MM.1S (cell line): ENCODE measurements at regions not wholly inside any gene's neighbourhood (a gene's known extent, or its start where the extent isn't known, plus 50 kb on each side); places are given as distances from the start of the nearest gene placed in this dataset.

ENCODE experiments used
- DNase-seq: peaks from one replicate; pipeline ENCODE4 v3.0.0-alpha.2; 2015
- H2AFZ ChIP-seq: fragments of 300-600 bp; sonication (generic); 2 replicates; pipeline ENCODE4 v1.6.0; 2016; ENCODE audit warnings: antibody characterized with exemption, low read length
- H3F3A ChIP-seq: fragments of 300-600 bp; sonication (generic); 2 replicates; pipeline ENCODE4 v1.6.1; 2016; ENCODE audit warnings: mild to moderate bottlenecking, antibody characterized with exemption, low read length, moderate library complexity, mixed read lengths; ENCODE audit not compliant: insufficient read depth
- H3K27ac ChIP-seq: fragments of 300-600 bp; sonication (generic); 2 replicates; pipeline ENCODE4 v1.5.1; 2016; ENCODE audit warnings: mild to moderate bottlenecking, low read length
- H3K27me3 ChIP-seq: fragments of 300-600 bp; sonication (generic); replicated peaks from 2 replicates; pipeline ENCODE4 v1.6.0; 2016; ENCODE audit warnings: low read length; ENCODE audit not compliant: insufficient read depth
- H3K36me3 ChIP-seq: fragments of 300-600 bp; sonication (generic); replicated peaks from 2 replicates; pipeline ENCODE4 v1.6.1; 2016; ENCODE audit warnings: mild to moderate bottlenecking, low read length, mixed read lengths; ENCODE audit not compliant: insufficient read depth
- H3K4me1 ChIP-seq: fragments of 300-600 bp; sonication (generic); 2 replicates; pipeline ENCODE4 v1.6.1; 2016; ENCODE audit warnings: low read length, mixed read lengths
- H3K4me2 ChIP-seq: fragments of 300-600 bp; sonication (generic); 2 replicates; pipeline ENCODE4 v1.6.0; 2016; ENCODE audit warnings: low read depth, low read length
- H3K4me3 ChIP-seq: fragments of 300-600 bp; sonication (generic); 2 replicates; pipeline ENCODE4 v1.5.1; 2016; ENCODE audit warnings: low read length, mixed read lengths
- H3K79me2 ChIP-seq: fragments of 300-600 bp; sonication (generic); 2 replicates; pipeline ENCODE4 v1.6.1; 2016; ENCODE audit warnings: mixed run types, low read length, mixed read lengths
- H3K9ac ChIP-seq: fragments of 300-600 bp; sonication (generic); 2 replicates; pipeline ENCODE4 v1.6.1; 2016; ENCODE audit warnings: low read length, mixed read lengths
- H3K9me2 ChIP-seq: fragments of 300-600 bp; sonication (generic); replicated peaks from 2 replicates; pipeline ENCODE4 v1.6.1; 2016; ENCODE audit warnings: mild to moderate bottlenecking, low read length, mixed read lengths; ENCODE audit not compliant: insufficient read depth
- H3K9me3 ChIP-seq: fragments of 300-600 bp; sonication (generic); replicated peaks from 2 replicates; pipeline ENCODE4 v1.6.1; 2016; ENCODE audit warnings: mild to moderate bottlenecking, low read length, mixed read lengths; ENCODE audit not compliant: insufficient read depth
- H4K20me1 ChIP-seq: fragments of 300-600 bp; sonication (generic); 2 replicates; pipeline ENCODE4 v1.6.1; 2016; ENCODE audit warnings: mild to moderate bottlenecking, low read length, moderate library complexity, mixed read lengths; ENCODE audit not compliant: insufficient read depth
- CTCF ChIP-seq: fragments of 300-600 bp; sonication (generic); IDR thresholded peaks from 2 replicates; pipeline ENCODE4 v1.5.1; 2016; ENCODE audit warnings: antibody characterized with exemption, low read length, mixed read lengths
- EZH2 ChIP-seq: fragments of 300-600 bp; sonication (generic); optimal IDR thresholded peaks from 2 replicates; pipeline ENCODE3; 2017; ENCODE audit warnings: low read depth, mild to moderate bottlenecking, antibody characterized with exemption, low read length, mixed read lengths
- EZH2phosphoT487 ChIP-seq: fragments of 300-600 bp; sonication (generic); IDR thresholded peaks from 2 replicates; pipeline ENCODE4 v1.6.1; 2018; ENCODE audit warnings: antibody characterized with exemption, low read length

GRCh38 chr11:105211806-105212554 is 72.4 kb upstream of the CARD18 start:
- H4K20me1 ChIP-seq: no peaks in the 10 kb centered on the region
- no peaks in the 10 kb centered on the region for H3K36me3 ChIP-seq
- no peak overlapping the region for H3K4me3 ChIP-seq
- H3F3A ChIP-seq: no peaks in the 10 kb centered on the region
- no peaks in the 10 kb centered on the region for H3K27me3 ChIP-seq
- no peak overlapping the region for H3K27ac ChIP-seq
- no peaks in the 10 kb centered on the region for H3K4me1 ChIP-seq
- no peak overlapping the region for H3K9ac ChIP-seq
- no peak for TF ChIP-seq EZH2phosphoT487
- TF ChIP-seq CTCF: no peak
- no peak for TF ChIP-seq EZH2
- no peaks in the 10 kb centered on the region for H3K9me2 ChIP-seq
- no peak overlapping the region for H3K4me2 ChIP-seq
- no peak for DNase-seq
- H2AFZ ChIP-seq: no peak overlapping the region
- no peaks in the 10 kb centered on the region for H3K79me2 ChIP-seq
- H3K9me3 ChIP-seq: no peaks in the 10 kb centered on the region

GRCh38 chr11:105208019-105208418 is 68.5 kb upstream of the CARD18 start:
- no peak overlapping the region for H3K4me3 ChIP-seq
- H3F3A ChIP-seq: no peaks in the 10 kb centered on the region
- H3K9me2 ChIP-seq: no peaks in the 10 kb centered on the region
- no peaks in the 10 kb centered on the region for H3K27me3 ChIP-seq
- H3K4me1 ChIP-seq: no peaks in the 10 kb centered on the region
- H3K9ac ChIP-seq: no peak overlapping the region
- no peaks in the 10 kb centered on the region for H3K36me3 ChIP-seq
- no peak overlapping the region for H3K4me2 ChIP-seq
- H4K20me1 ChIP-seq: no peaks in the 10 kb centered on the region
- H3K79me2 ChIP-seq: no peaks in the 10 kb centered on the region
- H2AFZ ChIP-seq: no peak overlapping the region
- no peaks in the 10 kb centered on the region for H3K9me3 ChIP-seq
- no peak overlapping the region for H3K27ac ChIP-seq
- TF ChIP-seq EZH2 (no peak), CTCF (no peak)
- no peak for DNase-seq

GRCh38 chr11:105206633-105207032 is 67.1 kb upstream of the CARD18 start:
- Histone ChIP-seq H3K27me3 (no peaks in the 10 kb centered on the region), H3K4me1 (no peaks in the 10 kb centered on the region), H3F3A (no peaks in the 10 kb centered on the region), H3K9ac (no peak overlapping the region), H3K36me3 (no peaks in the 10 kb centered on the region), H3K4me2 (no peak overlapping the region), H3K79me2 (no peaks in the 10 kb centered on the region), H3K9me3 (no peaks in the 10 kb centered on the region), H3K9me2 (no peaks in the 10 kb centered on the region), H3K4me3 (no peak overlapping the region), H4K20me1 (no peaks in the 10 kb centered on the region), H3K27ac (no peak overlapping the region), H2AFZ (no peak overlapping the region)
- no peak for TF ChIP-seq EZH2phosphoT487
- TF ChIP-seq CTCF: no peak
- no peak for TF ChIP-seq EZH2
- DNase-seq: no peak
